CD4-positive, alpha-beta T cell treated with Interleukin-1 beta for 1 hour (primary cell): ENCODE measurements at regions not wholly inside any gene's neighbourhood (a gene's known extent, or its start where the extent isn't known, plus 50 kb on each side); places are given as distances from the start of the nearest gene placed in this dataset.
"Not testable (repeated sequence)": the region's sequence is repeated elsewhere in the genome, so short reads cannot be mapped to it uniquely, and the experiment has no call there.

Experiments used
- DNase-seq, 2 donors: peaks; one replicate each; pipeline ENCODE4 v3.0.0-alpha.2; 2020 to 2022

GRCh38 chr7:16130111-16131110, 290.9 kb downstream of the CRPPA start:
- no peak for DNase-seq

GRCh38 chr7:16129431-16130110, 291.8 kb downstream of the CRPPA start:
- DNase-seq: no peak

DNA sequence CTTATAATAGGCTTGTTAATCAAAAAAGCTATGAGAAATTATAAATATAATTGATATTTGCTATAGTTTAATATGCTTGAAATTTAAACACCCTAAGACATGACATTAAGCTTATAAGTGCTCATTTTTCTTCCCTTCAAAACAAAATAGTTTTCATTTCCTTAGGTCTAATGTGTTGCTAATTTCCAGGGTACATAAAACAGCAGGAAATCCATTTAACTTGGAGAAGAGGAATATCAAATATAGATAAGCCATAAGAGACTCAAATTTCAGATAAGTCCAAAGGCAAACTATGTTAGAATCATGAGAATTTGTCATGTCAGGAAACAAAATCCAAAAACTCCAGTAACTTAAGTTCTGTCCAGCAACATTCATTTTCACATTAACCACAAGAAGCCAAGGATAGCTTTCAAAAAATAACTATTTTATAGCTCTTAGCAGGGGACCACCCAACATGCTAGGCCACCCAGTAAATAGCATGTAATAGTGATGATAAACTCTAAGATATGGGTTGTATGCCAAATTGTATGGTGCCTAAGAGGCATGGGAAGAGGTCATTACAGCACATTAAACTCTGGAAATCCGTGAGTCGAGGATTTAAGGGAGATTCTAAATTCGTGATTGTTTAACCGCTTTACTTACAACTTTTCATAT, 298.1 kb downstream of the CRPPA start:
- DNase-seq: no peak

DNA sequence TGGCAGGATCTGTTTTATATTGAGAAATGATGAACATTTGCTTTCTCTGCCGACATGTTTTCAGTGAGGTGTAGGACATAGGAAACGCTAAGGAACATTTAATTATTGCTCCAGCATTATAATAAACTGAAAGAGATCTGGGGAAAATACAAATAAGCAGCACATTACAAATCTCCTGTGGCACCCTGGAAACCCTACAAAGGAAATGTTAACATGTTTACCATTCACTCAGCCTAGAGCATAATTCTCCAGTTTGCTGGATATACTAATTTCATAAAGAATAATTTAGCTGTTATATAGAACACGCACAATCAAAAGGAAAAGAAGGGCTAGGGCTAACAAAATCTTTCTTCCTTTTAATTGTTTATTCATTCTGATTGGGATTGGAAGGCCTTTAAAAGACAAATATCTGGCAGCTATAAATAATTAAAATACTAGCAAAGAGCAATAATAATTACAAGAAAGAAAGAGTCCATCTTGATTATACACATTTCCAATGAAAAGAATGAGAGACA, 299.4 kb downstream of the CRPPA start:
- DNase-seq: no peak

DNA sequence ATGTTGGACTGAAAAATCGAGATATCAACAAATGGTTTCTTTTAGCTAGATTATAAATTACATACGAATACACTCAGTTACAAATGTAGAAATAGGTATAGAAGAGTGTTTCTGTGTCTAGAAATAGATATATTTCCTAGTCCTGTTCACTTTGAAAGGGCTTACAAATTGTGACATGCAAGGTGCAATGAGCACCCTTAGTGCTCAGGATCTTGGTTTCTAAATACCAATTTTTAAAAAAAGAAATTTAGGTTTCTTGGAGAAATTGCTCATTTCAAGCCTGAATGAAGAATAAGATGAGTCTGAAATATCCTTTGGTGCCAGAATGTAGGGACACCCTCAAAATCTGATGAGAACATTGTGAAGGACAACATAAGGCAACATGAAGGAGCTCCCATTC, 306.0 kb downstream of the CRPPA start:
- DNase-seq: no peak

DNA sequence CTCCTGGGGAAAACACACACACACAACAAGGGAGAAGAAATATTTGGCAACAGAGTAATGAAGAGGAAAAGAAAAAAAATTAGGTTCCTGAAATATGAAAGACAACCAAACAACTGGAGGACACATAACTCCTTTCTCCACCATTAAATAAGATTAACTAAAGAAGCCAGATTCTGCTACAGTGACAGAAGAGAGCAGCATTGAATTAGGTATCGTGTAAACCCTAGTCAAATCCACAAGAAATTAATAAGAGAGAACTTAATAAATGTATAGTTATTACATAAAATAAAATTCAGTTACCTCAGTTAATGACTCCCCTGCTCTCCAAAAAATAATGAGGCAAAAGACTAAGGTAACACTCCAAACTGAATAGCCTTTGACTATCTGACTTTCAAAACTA, 306.7 kb downstream of the CRPPA start:
- DNase-seq: no peak

DNA sequence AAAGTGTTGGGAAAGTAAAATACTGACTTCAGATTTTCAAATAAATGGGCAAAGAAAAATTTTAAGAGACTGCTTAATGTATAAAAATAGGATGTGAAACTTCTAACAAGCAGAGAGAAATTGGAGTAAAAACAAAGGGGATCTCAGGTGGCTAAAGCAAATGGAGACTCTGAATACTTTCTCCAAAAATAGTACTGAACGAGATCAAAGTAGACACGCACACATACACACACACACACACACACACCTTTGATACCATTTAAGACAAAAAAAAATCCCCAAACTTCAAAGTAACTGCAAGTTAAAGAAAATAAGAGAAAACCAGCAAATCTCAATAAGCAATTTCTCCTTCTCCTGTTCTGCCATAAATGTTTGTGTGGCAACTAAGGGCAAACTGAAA, 307.3 kb downstream of the CRPPA start:
- DNase-seq: no peak

- DNase-seq: no peak
These were observed 308.3 kb downstream of the CRPPA start for GRCh38 chr7:16113058-16113457.

DNA sequence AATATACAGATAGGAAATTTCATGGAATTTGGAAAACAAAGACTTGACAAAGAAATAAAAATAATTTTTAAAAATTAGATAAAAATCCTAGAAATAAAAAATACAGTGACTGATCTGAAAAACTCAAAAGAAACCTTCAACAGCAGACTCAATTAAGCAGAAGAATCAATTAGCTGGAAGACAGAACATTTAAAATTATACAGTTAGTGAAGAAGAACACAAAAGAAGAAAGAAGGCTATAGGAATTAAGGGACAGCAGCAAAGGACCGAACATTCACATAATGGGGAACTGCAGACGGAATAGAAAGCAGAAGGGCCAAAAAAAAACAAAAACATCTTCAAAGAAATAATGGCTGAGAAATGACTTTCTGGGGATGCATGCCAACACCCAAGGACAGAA, 314.5 kb downstream of the CRPPA start:
- no peak for DNase-seq

- no peak for DNase-seq
These were observed 315.0 kb downstream of the CRPPA start for GRCh38 chr7:16106300-16106699.

GRCh38 chr7:16099302-16099849, 322.0 kb downstream of the CRPPA start:
- DNase-seq: no peak

- DNase-seq: no peak
These were observed 322.7 kb downstream of the CRPPA start for GRCh38 chr7:16098585-16099179.

DNA sequence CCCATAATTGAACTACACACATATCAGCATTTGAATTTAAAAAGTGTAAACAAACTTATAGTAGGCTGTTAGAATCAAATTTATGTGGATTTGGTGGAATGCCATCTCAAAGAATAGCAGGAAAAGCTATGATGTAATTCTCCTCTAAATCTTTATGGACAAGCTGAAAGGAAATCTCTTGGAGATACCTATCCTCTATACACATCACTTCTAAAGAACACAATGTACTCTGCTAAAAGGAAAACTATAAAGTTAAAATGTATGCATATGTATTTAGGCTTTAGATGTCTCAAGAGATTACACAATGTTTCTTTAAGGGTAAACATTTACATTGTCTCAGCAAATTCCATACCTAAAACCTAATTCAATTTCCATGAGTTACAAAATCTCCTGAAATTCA, 323.3 kb downstream of the CRPPA start:
- no peak for DNase-seq

DNA sequence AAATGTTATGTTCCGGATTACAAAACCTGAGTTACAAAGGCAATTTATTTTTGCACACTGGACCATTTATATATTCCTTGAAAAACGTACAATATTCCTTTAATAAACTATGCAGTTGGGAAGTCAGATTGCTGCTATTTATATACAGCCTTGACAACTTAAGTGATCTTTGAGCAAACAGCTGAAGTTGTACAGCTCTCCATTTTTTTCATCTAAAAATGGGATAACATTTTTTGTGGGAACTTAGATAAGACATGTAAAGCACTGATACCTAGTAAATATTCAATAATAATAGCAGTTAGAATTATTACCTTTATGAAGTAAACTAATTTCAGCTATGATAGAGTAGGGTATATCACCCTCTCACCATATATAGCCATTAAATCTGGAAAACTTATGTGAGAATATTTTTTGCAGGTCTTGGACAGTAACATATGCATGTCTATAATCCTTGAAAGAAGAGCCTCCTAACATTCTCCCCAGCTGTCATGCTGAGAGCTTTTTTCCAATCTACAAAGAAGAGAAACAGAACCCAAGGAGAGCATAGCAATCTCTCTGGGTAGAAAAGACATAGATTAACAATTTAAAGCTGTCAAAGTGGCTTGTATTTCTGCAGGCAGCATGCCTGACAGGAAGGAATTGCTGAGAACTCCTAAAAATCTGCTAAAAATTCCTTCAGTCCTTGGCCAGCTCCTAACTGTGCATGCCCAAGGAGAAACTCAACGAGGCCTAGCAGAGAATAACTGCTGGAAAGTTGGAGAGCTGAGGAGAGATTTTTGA, 326.0 kb downstream of the CRPPA start:
- DNase-seq: no peak

DNA sequence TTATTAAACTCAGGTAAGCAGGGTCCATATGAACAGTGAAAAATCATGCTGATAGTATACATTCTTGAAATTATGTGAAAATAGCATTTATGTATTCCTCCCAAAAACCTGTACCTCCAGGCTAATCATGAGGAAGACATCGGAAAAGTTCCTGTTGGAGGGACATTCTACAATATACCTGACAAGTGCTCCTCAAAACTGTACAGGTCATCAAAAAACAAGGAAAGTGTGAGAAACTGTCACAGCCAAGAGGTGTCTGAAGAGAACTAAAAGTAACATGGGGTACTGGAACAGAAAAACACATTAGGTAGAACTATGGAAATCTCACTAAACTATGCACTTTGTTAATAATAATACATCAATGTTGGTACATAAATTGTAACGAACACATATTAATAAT, 326.7 kb downstream of the CRPPA start:
- no peak for DNase-seq

- DNase-seq: no peak
These were observed 328.6 kb downstream of the CRPPA start for GRCh38 chr7:16092711-16093110.

- no peak for DNase-seq
These were observed 329.5 kb downstream of the CRPPA start for GRCh38 chr7:16091701-16092310.

GRCh38 chr7:16089801-16090200, 331.5 kb downstream of the CRPPA start:
- DNase-seq: no peak

DNA sequence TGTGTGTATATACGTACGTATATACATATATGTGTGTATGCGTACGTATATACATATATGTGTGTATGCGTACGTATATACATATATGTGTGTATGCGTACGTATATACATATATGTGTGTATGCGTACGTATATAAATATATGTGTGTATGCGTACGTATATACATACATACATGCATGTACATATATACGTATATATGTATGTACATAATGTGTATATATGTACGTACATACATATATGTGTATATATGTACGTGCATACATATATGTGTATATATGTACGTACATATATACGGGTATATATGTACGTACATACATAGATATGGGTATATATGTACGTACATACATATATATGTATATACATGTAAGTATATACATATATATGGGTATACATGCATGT, 332.1 kb downstream of the CRPPA start:
- DNase-seq: no peak

GRCh38 chr7:16086743-16087142, 334.6 kb downstream of the CRPPA start:
- DNase-seq: no peak

DNA sequence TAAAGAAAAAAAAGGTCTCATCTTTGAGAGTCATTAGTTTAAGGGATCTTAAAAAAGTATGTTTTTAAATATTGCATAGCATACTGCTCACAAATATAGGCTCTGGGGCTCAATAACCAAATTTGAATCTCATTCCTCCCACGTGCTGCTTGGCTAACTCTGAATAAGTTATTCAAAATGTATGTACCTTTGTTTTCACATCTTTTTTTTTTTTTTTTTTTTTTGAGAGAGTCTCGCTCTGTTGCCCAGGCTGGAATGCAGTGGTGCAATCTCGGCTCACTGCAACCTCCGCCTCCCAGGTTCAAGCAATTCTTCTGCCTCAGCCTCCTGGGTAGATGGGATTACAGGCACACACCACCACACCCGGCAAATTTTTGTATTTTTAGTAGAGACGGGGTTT, 335.6 kb downstream of the CRPPA start:
- DNase-seq: not testable (repeated sequence)
